A673 (cell line): ENCODE measurements at regions not wholly inside any gene's neighbourhood (a gene's known extent, or its start where the extent isn't known, plus 50 kb on each side); places are given as distances from the start of the nearest gene placed in this dataset.

Experiments used
- BruUV-seq: library from RNA; stranded (reverse); fragments of 400-500 nt; replicated peaks from 2 replicates; lab custom pipeline; 2021; lab: Mats Ljungman, UMichigan
- CTCF ChIA-PET: fragments of 300-600 bp; sonication (Branson Sonifier 250); formaldehyde crosslinking; loops from one replicate; lab custom pipeline; 2022; ENCODE audit warnings: antibody characterized with exemption; lab: Charles Lee
- POLR2A ChIA-PET: fragments of 300-600 bp; sonication (Branson Sonifier 250); formaldehyde crosslinking; loops from one replicate; lab custom pipeline; 2022; ENCODE audit warnings: antibody characterized with exemption; ENCODE audit not compliant: low non-redundant PET; lab: Charles Lee
- DNase-seq: peaks from one replicate; pipeline ENCODE4 v3.0.0-alpha.2; 2015; ENCODE audit warnings: low spot score
- H3K27ac ChIP-seq: fragments of 200-600 bp; sonication (generic); 2 replicates; pipeline ENCODE4 v1.5.1; 2016; ENCODE audit warnings: mixed run types, low read depth, mild to moderate bottlenecking, mixed read lengths, antibody characterized with exemption, low read length; ENCODE audit not compliant: poor library complexity, severe bottlenecking
- H3K27me3 ChIP-seq: fragments of 200-600 bp; sonication (generic); replicated peaks from 2 replicates; pipeline ENCODE4 v1.6.1; 2017; ENCODE audit warnings: mixed run types, low read depth, mild to moderate bottlenecking, mixed read lengths, antibody characterized with exemption, low read length; ENCODE audit not compliant: insufficient read depth, poor library complexity
- H3K36me3 ChIP-seq: fragments of 200-600 bp; sonication (generic); 2 replicates; pipeline ENCODE4 v1.6.1; 2016; ENCODE audit warnings: mixed run types, mild to moderate bottlenecking, mixed read lengths, antibody characterized with exemption, low read length; ENCODE audit not compliant: insufficient read depth, poor library complexity, severe bottlenecking
- H3K4me1 ChIP-seq: fragments of 200-600 bp; sonication (generic); 2 replicates; pipeline ENCODE4 v1.6.1; 2017; ENCODE audit warnings: mixed run types, mild to moderate bottlenecking, mixed read lengths, antibody characterized with exemption, low read length; ENCODE audit not compliant: insufficient read depth, poor library complexity, severe bottlenecking
- H3K4me3 ChIP-seq: fragments of 200-600 bp; sonication (generic); 2 replicates; pipeline ENCODE4 v1.5.1; 2016; ENCODE audit warnings: low read depth, mixed run types, mild to moderate bottlenecking, mixed read lengths, low read length; ENCODE audit not compliant: poor library complexity, severe bottlenecking
- H3K9me3 ChIP-seq: fragments of 200-600 bp; sonication (generic); 2 replicates; pipeline ENCODE4 v1.6.1; 2016; ENCODE audit warnings: mixed run types, low read depth, mild to moderate bottlenecking, mixed read lengths, antibody characterized with exemption, low read length; ENCODE audit not compliant: poor library complexity, severe bottlenecking
- CTCF ChIP-seq: fragments of 300-800, 200-600 bp; sonication (generic); conservative IDR thresholded peaks from 2 replicates; pipeline ENCODE4 v1.5.1; 2017; ENCODE audit warnings: low read depth, mild to moderate bottlenecking, antibody characterized with exemption, low read length, moderate library complexity, mixed read lengths
- EZH2 ChIP-seq: fragments of 200-600 bp; sonication (generic); IDR thresholded peaks from 2 replicates; pipeline ENCODE4 v1.6.1; 2017; ENCODE audit warnings: borderline replicate concordance, low read depth, mild to moderate bottlenecking, mixed read lengths, antibody characterized with exemption, low read length; ENCODE audit not compliant: poor library complexity, severe bottlenecking
- intact Hi-C: fragments of 100-400 bp; cut with micrococcal nuclease; formaldehyde crosslinking; loops from one replicate; pipeline ENCODE4 v1.10.0; 2022; ENCODE audit not compliant: unreplicated experiment

- Histone ChIP-seq H3K27ac (no peak overlapping the region), H3K9me3 (peaks cover 6% of the 10 kb centered on the region), H3K4me3 (no peak overlapping the region), H3K36me3 (no peaks in the 10 kb centered on the region), H3K27me3 (no peaks in the 10 kb centered on the region), H3K4me1 (no peaks in the 10 kb centered on the region)
- no peak for DNase-seq
- intact Hi-C loops, result no loop called here
- POLR2A ChIA-PET, result no interaction called here
- no peak for TF ChIP-seq EZH2
- peak; percentile 22; the same call in 1 of the 2 replicates for TF ChIP-seq CTCF
- CTCF ChIA-PET, result no interaction called here
- BruUV-seq, result no TSS peak
These were observed 862.2 kb upstream of the DDX18 start for GRCh38 chr2:116952254-116952653.

DNA sequence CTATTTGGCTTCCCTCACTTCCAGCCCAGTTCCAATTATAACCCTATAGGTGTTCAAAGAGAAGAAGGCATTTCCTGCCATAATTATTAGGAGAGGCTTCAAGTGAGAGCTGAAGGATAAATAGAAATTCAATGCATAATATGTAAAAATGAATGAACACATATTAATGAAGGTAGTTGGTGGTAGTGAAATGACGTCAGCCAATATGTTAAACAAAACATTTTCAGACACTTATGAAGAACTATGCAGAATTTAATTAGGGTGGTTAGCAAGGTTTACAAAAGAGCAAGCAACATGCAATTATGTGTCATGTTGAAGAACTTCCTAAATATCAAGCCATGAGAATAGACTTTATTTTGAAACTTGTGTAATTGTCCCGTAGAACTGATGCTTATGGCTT, 858.8 kb upstream of the DDX18 start:
- no peaks in the 10 kb centered on the region for H3K4me1 ChIP-seq
- no peaks in the 10 kb centered on the region for H3K27me3 ChIP-seq
- ChIA-PET POLR2A (no interaction called here), CTCF (no interaction called here)
- TF ChIP-seq EZH2 (no peak), CTCF (no peak)
- no peaks in the 10 kb centered on the region for H3K36me3 ChIP-seq
- intact Hi-C loops, result no loop called here
- H3K9me3 ChIP-seq, result peaks cover 6% of the 10 kb centered on the region
- no TSS peak for BruUV-seq
- H3K4me3 ChIP-seq, result no peak overlapping the region
- no peak for DNase-seq
- H3K27ac ChIP-seq, result no peak overlapping the region

GRCh38 chr2:116975608-116976007, 838.9 kb upstream of the DDX18 start:
- intact Hi-C loops, result no loop called here
- DNase-seq, result no peak
- H3K4me1 ChIP-seq, result no peaks in the 10 kb centered on the region
- BruUV-seq, result no TSS peak
- no peak for TF ChIP-seq EZH2
- TF ChIP-seq CTCF, result no peak
- no peak overlapping the region for H3K27ac ChIP-seq
- no peaks in the 10 kb centered on the region for H3K27me3 ChIP-seq
- H3K4me3 ChIP-seq, result no peak overlapping the region
- peaks cover 24% of the 10 kb centered on the region for H3K9me3 ChIP-seq
- CTCF ChIA-PET, result no interaction called here
- H3K36me3 ChIP-seq, result no peaks in the 10 kb centered on the region
- POLR2A ChIA-PET, result no interaction called here
